Transverse colon (tissue), 4 donors: ENCODE measurements at regions not wholly inside any gene's neighbourhood (a gene's known extent, or its start where the extent isn't known, plus 50 kb on each side); places are given as distances from the start of the nearest gene placed in this dataset.

Experiments used
- DNase-seq: peaks from one replicate; pipeline ENCODE4 v3.0.0-alpha.2; 2019
- H3K27ac ChIP-seq, 4 donors: fragments of 200-600 bp; sonication (generic); 2 replicates each; pipeline ENCODE4 v1.5.1; 2016 to 2018; ENCODE audit warnings: inconsistent platforms in 4 of 4
- H3K27me3 ChIP-seq: fragments of 200-600 bp; sonication (generic); 2 replicates; pipeline ENCODE4 v1.5.1; 2017; ENCODE audit warnings: inconsistent platforms
- H3K36me3 ChIP-seq, 4 donors: fragments of 200-600 bp; sonication (generic); 2 replicates each; pipeline ENCODE4 v1.5.1; 2017 to 2019; ENCODE audit warnings: inconsistent platforms in 4 of 4
- H3K4me1 ChIP-seq, 4 donors: fragments of 200-600 bp; sonication (generic); 2 replicates each; pipeline ENCODE4 v1.5.1; 2017 to 2020; ENCODE audit warnings: inconsistent platforms in 4 of 4
- H3K4me3 ChIP-seq, 4 donors: fragments of 200-600 bp; sonication (generic); 1 replicate in 1 of 4; 2 replicates in 3 of 4; pipeline versions ENCODE4 v1.5.1 to v1.6.1; 2017 to 2019; ENCODE audit warnings: inconsistent platforms in 4 of 4
- H3K9me3 ChIP-seq, 2 donors: fragments of 200-600 bp; sonication (generic); 2 replicates each; pipeline ENCODE4 v1.5.1; 2017 to 2019; ENCODE audit warnings: inconsistent platforms in 2 of 2
- EP300 ChIP-seq: sonication (generic); formaldehyde crosslinking; IDR thresholded peaks from one replicate; pipeline ENCODE4 v1.6.1; 2017; ENCODE audit warnings: antibody characterized with exemption, low read depth
- POLR2A ChIP-seq: fragments of 450-650 bp; IDR thresholded peaks from one replicate; pipeline ENCODE4 v1.6.1; 2016; ENCODE audit warnings: antibody characterized with exemption, mild to moderate bottlenecking, moderate library complexity
- POLR2AphosphoS5 ChIP-seq, 3 donors: sonication (generic); formaldehyde crosslinking; IDR thresholded peaks; one replicate each; pipeline ENCODE4 v1.6.1; 2016; ENCODE audit warnings: antibody characterized with exemption in 3 of 3
- WGBS, 2 donors: methylation state at CpG; one replicate each; pipeline ENCODE4 v1.1.5; 2018; ENCODE audit warnings: low coverage in 1 of 2; 5-methylcytosine and 5-hydroxymethylcytosine counted together
- in situ Hi-C, 4 donors: fragments of 200-750 bp; cut with MboI; loops; one replicate each; pipeline versions ENCODE4 v1.15.0 to v1.15.1; 2017; ENCODE audit warnings: low sequenced_read_pairs in 3 of 4, low pct_ligation_motif_present in 1 of 4, low pct_unique_long_range_greater_than_20kb in 1 of 4
- intact Hi-C: fragments of 100-400 bp; cut with DNase I; formaldehyde crosslinking; loops from one replicate; pipeline ENCODE4 v1.15.1; 2023; ENCODE audit warnings: low total_unique reads
- TF ChIP-seq, protein P1 (sequence below), 5 experiments: fragments of 200-600 bp in 3 of 5; fragments of 450-650 bp in 2 of 5; sonication (generic) in 3 of 5; IDR thresholded peaks; 1 replicate in 2 of 5; 2 replicates in 3 of 5; pipeline ENCODE4 v1.5.1; 2016 to 2017; ENCODE audit warnings: antibody characterized with exemption in 5 of 5, inconsistent platforms in 3 of 5, mild to moderate bottlenecking in 2 of 5, moderate library complexity in 1 of 5

DNA sequence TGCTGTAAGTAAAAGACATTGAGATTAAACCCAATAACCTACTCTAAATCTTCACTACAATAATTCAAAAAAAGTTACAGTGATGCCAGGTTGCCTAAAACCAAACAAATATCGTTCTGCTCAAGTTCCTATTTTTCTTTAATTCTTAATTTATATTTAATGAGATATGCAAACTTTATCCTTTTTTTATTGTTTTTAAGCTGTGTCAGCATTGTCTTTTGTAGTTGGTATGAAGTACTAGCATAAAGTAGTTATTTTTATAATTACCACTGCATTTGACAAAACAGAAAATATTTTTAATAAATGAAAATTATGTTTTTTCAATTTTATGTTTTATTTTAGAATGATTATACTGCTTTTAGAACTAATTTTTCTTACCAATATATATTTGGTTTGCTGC lies 1431.1 kb upstream of the PCDH7 start:
- Histone ChIP-seq H3K36me3 (no peaks in the 10 kb centered on the region), H3K4me3 (no peak overlapping the region), H3K27me3 (no peaks in the 10 kb centered on the region), H3K9me3 (no peaks in the 10 kb centered on the region), H3K27ac (no peak overlapping the region), H3K4me1 (no peaks in the 10 kb centered on the region)
- in situ Hi-C loops: no loop called here
- no peak for DNase-seq
- TF ChIP-seq POLR2A (no peak), EP300 (no peak), POLR2AphosphoS5 (IDR thresholded peaks at IDR 0.05) (no peak)
- TF ChIP-seq, protein P1, sequence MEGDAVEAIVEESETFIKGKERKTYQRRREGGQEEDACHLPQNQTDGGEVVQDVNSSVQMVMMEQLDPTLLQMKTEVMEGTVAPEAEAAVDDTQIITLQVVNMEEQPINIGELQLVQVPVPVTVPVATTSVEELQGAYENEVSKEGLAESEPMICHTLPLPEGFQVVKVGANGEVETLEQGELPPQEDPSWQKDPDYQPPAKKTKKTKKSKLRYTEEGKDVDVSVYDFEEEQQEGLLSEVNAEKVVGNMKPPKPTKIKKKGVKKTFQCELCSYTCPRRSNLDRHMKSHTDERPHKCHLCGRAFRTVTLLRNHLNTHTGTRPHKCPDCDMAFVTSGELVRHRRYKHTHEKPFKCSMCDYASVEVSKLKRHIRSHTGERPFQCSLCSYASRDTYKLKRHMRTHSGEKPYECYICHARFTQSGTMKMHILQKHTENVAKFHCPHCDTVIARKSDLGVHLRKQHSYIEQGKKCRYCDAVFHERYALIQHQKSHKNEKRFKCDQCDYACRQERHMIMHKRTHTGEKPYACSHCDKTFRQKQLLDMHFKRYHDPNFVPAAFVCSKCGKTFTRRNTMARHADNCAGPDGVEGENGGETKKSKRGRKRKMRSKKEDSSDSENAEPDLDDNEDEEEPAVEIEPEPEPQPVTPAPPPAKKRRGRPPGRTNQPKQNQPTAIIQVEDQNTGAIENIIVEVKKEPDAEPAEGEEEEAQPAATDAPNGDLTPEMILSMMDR (IDR thresholded peaks at IDR 0.05): no peak
- 22 to 60% methylated on average over 1 of the region's 1 CpG for WGBS, 2 donors
- intact Hi-C loops: no loop called here

DNA sequence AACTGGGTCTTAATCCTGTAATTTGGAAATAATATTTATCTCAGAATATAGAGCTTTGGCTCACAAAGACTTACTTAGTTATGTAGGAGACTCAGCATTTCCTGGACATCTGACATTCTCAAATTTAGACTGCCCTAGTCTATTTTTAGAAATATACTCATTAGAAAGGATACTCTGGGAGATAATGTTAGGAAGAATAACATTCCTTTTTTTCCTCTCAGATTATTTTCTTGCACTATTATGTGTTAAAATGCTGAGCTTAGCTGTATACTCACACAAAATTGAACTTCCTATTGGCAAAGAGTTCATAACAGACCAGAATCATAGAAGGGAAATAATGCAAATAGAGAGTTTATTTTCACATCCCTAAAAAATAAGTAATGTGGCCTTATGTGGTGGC lies 1424.9 kb upstream of the PCDH7 start:
- H3K27ac ChIP-seq: no peak overlapping the region
- no peaks in the 10 kb centered on the region for H3K9me3 ChIP-seq
- intact Hi-C loops: no loop called here
- TF ChIP-seq EP300: no peak
- TF ChIP-seq, protein P1 (IDR thresholded peaks at IDR 0.05): no peak
- no peak for TF ChIP-seq POLR2AphosphoS5 (IDR thresholded peaks at IDR 0.05)
- TF ChIP-seq POLR2A: no peak
- no peaks in the 10 kb centered on the region for H3K36me3 ChIP-seq
- in situ Hi-C loops: no loop called here
- H3K4me1 ChIP-seq: no peaks in the 10 kb centered on the region
- DNase-seq: no peak
- no peaks in the 10 kb centered on the region for H3K27me3 ChIP-seq
- no peak overlapping the region for H3K4me3 ChIP-seq

DNA sequence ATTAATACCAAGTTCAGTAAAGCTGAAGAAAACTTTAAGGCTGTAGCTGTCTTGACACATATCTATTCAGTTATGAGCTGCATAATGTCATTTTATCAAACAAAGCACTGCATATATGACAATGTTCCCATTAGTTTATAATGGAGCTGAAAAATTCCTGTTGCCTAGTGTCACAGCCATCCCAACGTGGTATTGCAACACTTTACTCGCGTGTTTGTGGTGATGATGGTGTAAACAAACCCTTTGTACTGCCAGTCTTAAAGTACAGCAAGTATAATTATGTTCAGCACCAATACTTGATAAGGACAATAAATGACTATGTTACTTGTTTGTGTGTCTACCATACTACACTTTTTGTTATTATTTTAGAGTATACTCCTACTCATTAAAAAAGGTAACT lies 1415.6 kb upstream of the PCDH7 start:
- Histone ChIP-seq H3K9me3 (no peaks in the 10 kb centered on the region), H3K4me1 (no peaks in the 10 kb centered on the region), H3K36me3 (no peaks in the 10 kb centered on the region), H3K27me3 (no peaks in the 10 kb centered on the region), H3K4me3 (no peak overlapping the region), H3K27ac (no peak overlapping the region)
- intact Hi-C loops (no loop called here), in situ Hi-C loops (no loop called here)
- TF ChIP-seq POLR2AphosphoS5 (IDR thresholded peaks at IDR 0.05) (no peak), EP300 (no peak), POLR2A (no peak)
- TF ChIP-seq, protein P1 (IDR thresholded peaks at IDR 0.05): no peak
- 62 to 66% methylated on average over 3 of the region's 3 CpGs for WGBS, 2 donors
- DNase-seq: no peak

DNA sequence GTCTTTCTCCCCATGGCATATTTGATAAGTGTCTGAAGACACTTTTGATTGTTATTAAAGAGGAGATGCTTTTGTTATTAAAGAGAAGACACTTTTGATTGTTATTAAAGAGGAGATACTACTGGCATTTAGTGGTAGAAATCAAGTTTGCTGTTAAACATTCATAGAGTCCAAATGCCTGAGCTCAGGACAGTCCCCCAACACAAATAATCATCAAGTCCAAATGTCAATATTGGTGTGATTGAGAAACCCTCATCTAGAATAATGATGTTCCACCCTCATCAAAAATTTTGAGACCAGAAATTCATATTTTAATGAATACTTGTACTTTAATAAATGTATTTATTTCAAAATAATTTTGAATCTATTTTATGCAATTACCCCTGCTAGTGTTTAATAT lies 1412.9 kb upstream of the PCDH7 start:
- DNase-seq: no peak
- Histone ChIP-seq H3K27me3 (no peaks in the 10 kb centered on the region), H3K4me3 (no peak overlapping the region), H3K9me3 (no peaks in the 10 kb centered on the region), H3K27ac (no peak overlapping the region), H3K4me1 (no peaks in the 10 kb centered on the region), H3K36me3 (no peaks in the 10 kb centered on the region)
- in situ Hi-C loops: no loop called here
- intact Hi-C loops: no loop called here
- TF ChIP-seq POLR2AphosphoS5 (IDR thresholded peaks at IDR 0.05) (no peak), POLR2A (no peak), EP300 (no peak)
- TF ChIP-seq, protein P1 (IDR thresholded peaks at IDR 0.05): no peak
